ENCODE measurements at regions not wholly inside any gene's neighbourhood (a gene's known extent, or its start where the extent isn't known, plus 50 kb on each side); places are given as distances from the start of the nearest gene placed in this dataset.
"Not testable (repeated sequence)": the region's sequence is repeated elsewhere in the genome, so short reads cannot be mapped to it uniquely, and the experiment has no call there.

GRCh38 chr3:188974856-188975599, 196.7 kb upstream of the TPRG1 start:
- peak; percentile 32 for DNase-seq (ENCODE audit: low spot score)

GRCh38 chr3:188975600-188976314, 196.0 kb upstream of the TPRG1 start:
- DNase-seq (ENCODE audit: low spot score) = peak; percentile 23

- no peak for DNase-seq (ENCODE audit: low spot score)
These were observed 195.4 kb upstream of the TPRG1 start for GRCh38 chr3:188976407-188976806.

GRCh38 chr3:188978421-188979171, 193.2 kb upstream of the TPRG1 start:
- peak; percentile 10 for DNase-seq (ENCODE audit: low spot score)

GRCh38 chr3:188979248-188979647, 192.5 kb upstream of the TPRG1 start:
- DNase-seq (ENCODE audit: low spot score) = no peak

- no peak for DNase-seq (ENCODE audit: low spot score)
These were observed 192.0 kb upstream of the TPRG1 start for GRCh38 chr3:188979669-188980310.

- no peak for DNase-seq (ENCODE audit: low spot score)
These were observed 178.6 kb upstream of the TPRG1 start for GRCh38 chr3:188993181-188993580.

- peak; percentile 68 for DNase-seq (ENCODE audit: low spot score)
These were observed 170.2 kb upstream of the TPRG1 start for GRCh38 chr3:189001559-189001958.

GRCh38 chr3:189003410-189003809, 168.4 kb upstream of the TPRG1 start:
- no peak for DNase-seq (ENCODE audit: low spot score)

- DNase-seq (ENCODE audit: low spot score) = no peak
These were observed 158.4 kb upstream of the TPRG1 start for GRCh38 chr3:189013224-189013888.

- no peak for DNase-seq (ENCODE audit: low spot score)
These were observed 157.2 kb upstream of the TPRG1 start for GRCh38 chr3:189014526-189014925.

- not testable (repeated sequence) for DNase-seq (ENCODE audit: low spot score)
These were observed 148.9 kb upstream of the TPRG1 start for GRCh38 chr3:189022576-189023466.

- no peak for DNase-seq (ENCODE audit: low spot score)
These were observed 145.9 kb upstream of the TPRG1 start for GRCh38 chr3:189025866-189026265.

GRCh38 chr3:189027626-189028155, 144.1 kb upstream of the TPRG1 start:
- DNase-seq (ENCODE audit: low spot score) = no peak

GRCh38 chr3:189038773-189039745, 132.7 kb upstream of the TPRG1 start:
- DNase-seq (ENCODE audit: low spot score) = no peak

- DNase-seq (ENCODE audit: low spot score) = no peak
These were observed 131.0 kb upstream of the TPRG1 start for GRCh38 chr3:189040656-189041335.

- DNase-seq (ENCODE audit: low spot score) = peak; percentile 20
These were observed 130.2 kb upstream of the TPRG1 start for GRCh38 chr3:189041482-189042090.

GRCh38 chr3:189042832-189043231, 128.9 kb upstream of the TPRG1 start:
- DNase-seq (ENCODE audit: low spot score) = no peak

Data from AG08396 (cell line).